ENCODE measurements at regions not wholly inside any gene's neighbourhood (a gene's known extent, or its start where the extent isn't known, plus 50 kb on each side); places are given as distances from the start of the nearest gene placed in this dataset.

GRCh38 chr4:112894951-112895350 is 154.5 kb upstream of the ANK2 start:
- DNase-seq (ENCODE audit: low read depth) = no peak

- DNase-seq (ENCODE audit: low read depth) = peak; percentile 24
Observed at GRCh38 chr4:112895811-112896608, 153.4 kb upstream of the ANK2 start.

GRCh38 chr4:112896609-112897190 is 152.8 kb upstream of the ANK2 start:
- DNase-seq (ENCODE audit: low read depth) = no peak

GRCh38 chr4:112897543-112897942 is 151.9 kb upstream of the ANK2 start:
- no peak for DNase-seq (ENCODE audit: low read depth)

- DNase-seq (ENCODE audit: low read depth) = no peak
Observed at GRCh38 chr4:112898357-112899141, 150.9 kb upstream of the ANK2 start.

- no peak for DNase-seq (ENCODE audit: low read depth)
Observed at GRCh38 chr4:112900416-112900815, 149.0 kb upstream of the ANK2 start.

GRCh38 chr4:112901962-112902411 is 147.5 kb upstream of the ANK2 start:
- DNase-seq (ENCODE audit: low read depth) = no peak

GRCh38 chr4:112905728-112906127 is 143.7 kb upstream of the ANK2 start:
- DNase-seq (ENCODE audit: low read depth) = no peak

GRCh38 chr4:112908511-112908910 is 140.9 kb upstream of the ANK2 start:
- DNase-seq (ENCODE audit: low read depth) = no peak

GRCh38 chr4:112910109-112910736 is 139.2 kb upstream of the ANK2 start:
- no peak for DNase-seq (ENCODE audit: low read depth)

GRCh38 chr4:112916868-112917267 is 132.6 kb upstream of the ANK2 start:
- peak; percentile 47 for DNase-seq (ENCODE audit: low read depth)

GRCh38 chr4:112923516-112923915 is 125.9 kb upstream of the ANK2 start:
- no peak for DNase-seq (ENCODE audit: low read depth)

GRCh38 chr4:112926819-112927218 is 122.6 kb upstream of the ANK2 start:
- DNase-seq (ENCODE audit: low read depth) = no peak

- no peak for DNase-seq (ENCODE audit: low read depth)
Observed at GRCh38 chr4:112927544-112927943, 121.9 kb upstream of the ANK2 start.

- no peak for DNase-seq (ENCODE audit: low read depth)
Observed at GRCh38 chr4:112931001-112931400, 118.5 kb upstream of the ANK2 start.

GRCh38 chr4:112933790-112934189 is 115.7 kb upstream of the ANK2 start:
- no peak for DNase-seq (ENCODE audit: low read depth)

- peak; percentile 15 for DNase-seq (ENCODE audit: low read depth)
Observed at GRCh38 chr4:112938461-112939058, 110.9 kb upstream of the ANK2 start.

GRCh38 chr4:112939901-112940300 is 109.6 kb upstream of the ANK2 start:
- no peak for DNase-seq (ENCODE audit: low read depth)

- DNase-seq (ENCODE audit: low read depth) = no peak
Observed at GRCh38 chr4:112940336-112940735, 109.1 kb upstream of the ANK2 start.

GRCh38 chr4:112942077-112942476 is 107.4 kb upstream of the ANK2 start:
- DNase-seq (ENCODE audit: low read depth) = no peak

GRCh38 chr4:112942997-112943396 is 106.5 kb upstream of the ANK2 start:
- no peak for DNase-seq (ENCODE audit: low read depth)

- no peak for DNase-seq (ENCODE audit: low read depth)
Observed at GRCh38 chr4:112944006-112944405, 105.4 kb upstream of the ANK2 start.
